ENCODE measurements at regions not wholly inside any gene's neighbourhood (a gene's known extent, or its start where the extent isn't known, plus 50 kb on each side); places are given as distances from the start of the nearest gene placed in this dataset.

DNA sequence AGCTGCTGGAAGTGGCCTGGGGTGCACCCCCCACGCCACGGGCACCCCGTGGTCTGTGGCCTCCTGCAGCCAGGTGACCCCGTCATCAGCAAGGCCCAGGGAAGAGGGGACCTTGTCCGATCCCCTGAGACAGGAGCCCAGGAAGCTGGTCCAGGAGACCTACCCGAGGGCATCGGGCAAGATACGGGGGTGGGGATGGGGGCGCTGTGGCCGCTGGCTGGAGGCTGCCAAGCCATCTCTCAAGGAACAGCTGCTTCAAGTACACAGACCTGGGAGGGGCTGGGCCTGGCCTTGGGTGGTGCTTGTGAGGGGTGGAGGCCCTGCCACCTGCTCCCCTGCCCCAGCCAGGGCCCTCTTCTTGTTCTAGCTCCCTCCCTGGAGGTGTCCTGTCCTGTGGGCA, 1272.1 kb downstream of the BRD1 start:
- Histone ChIP-seq H3K36me3 (ENCODE audit: control insufficient read depth, insufficient read depth, low read length) (no peaks in the 10 kb centered on the region), H3K4me3 (replicated peaks; ENCODE audit: low read depth, low read length) (no peak overlapping the region), H3K27me3 (replicated peaks; ENCODE audit: control insufficient read depth, insufficient read depth, low read length) (no peaks in the 10 kb centered on the region)
- no peak for DNase-seq (ENCODE audit: extremely low read depth, insufficient read length)
- TF ChIP-seq, protein P1, sequence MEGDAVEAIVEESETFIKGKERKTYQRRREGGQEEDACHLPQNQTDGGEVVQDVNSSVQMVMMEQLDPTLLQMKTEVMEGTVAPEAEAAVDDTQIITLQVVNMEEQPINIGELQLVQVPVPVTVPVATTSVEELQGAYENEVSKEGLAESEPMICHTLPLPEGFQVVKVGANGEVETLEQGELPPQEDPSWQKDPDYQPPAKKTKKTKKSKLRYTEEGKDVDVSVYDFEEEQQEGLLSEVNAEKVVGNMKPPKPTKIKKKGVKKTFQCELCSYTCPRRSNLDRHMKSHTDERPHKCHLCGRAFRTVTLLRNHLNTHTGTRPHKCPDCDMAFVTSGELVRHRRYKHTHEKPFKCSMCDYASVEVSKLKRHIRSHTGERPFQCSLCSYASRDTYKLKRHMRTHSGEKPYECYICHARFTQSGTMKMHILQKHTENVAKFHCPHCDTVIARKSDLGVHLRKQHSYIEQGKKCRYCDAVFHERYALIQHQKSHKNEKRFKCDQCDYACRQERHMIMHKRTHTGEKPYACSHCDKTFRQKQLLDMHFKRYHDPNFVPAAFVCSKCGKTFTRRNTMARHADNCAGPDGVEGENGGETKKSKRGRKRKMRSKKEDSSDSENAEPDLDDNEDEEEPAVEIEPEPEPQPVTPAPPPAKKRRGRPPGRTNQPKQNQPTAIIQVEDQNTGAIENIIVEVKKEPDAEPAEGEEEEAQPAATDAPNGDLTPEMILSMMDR (IDR thresholded peaks at IDR 0.05; ENCODE audit: insufficient read depth, low read length, poor library complexity, severe bottlenecking) = no peak

DNA sequence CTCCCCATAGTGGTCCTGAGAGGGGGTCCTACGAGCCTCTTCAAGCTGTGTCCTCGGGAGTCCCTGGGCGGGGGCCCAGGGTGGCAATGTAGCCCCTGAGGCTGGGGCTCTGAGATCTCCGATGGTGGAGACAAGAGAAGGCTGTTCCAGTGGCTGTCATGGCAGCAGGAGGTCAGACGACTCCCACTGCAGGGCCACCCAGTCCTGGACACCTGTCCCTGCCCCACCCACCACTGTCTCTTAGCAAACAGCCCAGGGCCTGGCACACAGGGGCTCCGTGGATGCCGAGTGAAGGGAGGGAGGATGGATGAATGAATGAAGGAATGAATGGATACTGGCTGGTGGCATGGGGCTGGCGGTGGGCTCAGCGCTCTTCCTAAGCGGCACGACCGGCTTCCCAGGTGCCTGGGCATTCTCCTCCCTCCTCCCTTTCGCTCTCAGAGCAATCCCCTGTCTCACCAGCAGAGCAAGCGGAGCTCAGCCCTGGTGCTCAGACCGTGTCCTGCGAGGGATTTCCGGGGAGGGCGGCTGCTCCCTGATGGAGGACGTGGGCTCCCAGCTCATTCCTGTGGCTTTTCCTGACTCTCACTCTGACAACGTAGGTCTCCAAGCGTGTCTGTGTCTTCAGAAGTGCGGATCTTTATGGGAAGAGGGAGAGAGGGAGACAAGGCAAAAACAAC, 1272.6 kb downstream of the BRD1 start:
- TF ChIP-seq, protein P1 (IDR thresholded peaks at IDR 0.05; ENCODE audit: insufficient read depth, low read length, poor library complexity, severe bottlenecking) = no peak
- H3K36me3 ChIP-seq (ENCODE audit: control insufficient read depth, insufficient read depth, low read length) = no peaks in the 10 kb centered on the region
- no peak for DNase-seq (ENCODE audit: extremely low read depth, insufficient read length)
- no peak overlapping the region for H3K4me3 ChIP-seq (replicated peaks; ENCODE audit: low read depth, low read length)
- no peaks in the 10 kb centered on the region for H3K27me3 ChIP-seq (replicated peaks; ENCODE audit: control insufficient read depth, insufficient read depth, low read length)

DNA sequence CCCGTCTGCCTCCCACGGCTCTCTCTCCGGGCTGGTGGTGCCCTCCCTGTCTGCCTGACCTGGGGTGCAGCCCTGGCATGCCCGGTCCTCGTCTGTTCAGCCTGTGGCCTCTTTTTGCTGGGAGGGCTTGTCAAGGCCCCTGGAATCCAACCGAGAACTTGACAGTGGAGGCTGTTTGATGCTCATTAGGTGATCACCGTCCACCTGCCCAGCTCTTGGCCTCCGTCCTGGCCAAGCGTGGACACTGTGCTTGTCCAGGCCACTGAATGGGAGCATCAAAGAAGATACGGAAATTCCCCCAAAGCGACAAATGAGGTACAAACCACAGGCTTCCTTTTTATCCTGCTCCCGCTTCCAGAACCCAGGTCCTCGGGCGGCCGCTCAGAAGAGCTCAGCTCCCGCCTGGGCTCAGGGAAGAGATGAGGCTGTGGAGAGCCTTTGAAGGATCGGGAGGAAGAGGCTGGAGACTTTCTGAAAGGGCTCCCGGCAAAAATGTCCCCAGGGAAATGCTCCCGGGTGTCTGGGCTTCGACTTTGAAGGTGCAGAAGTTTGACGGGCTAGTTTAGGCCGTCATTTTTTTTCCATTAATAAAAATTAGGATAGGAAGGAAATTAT, 1273.9 kb downstream of the BRD1 start:
- no peak for DNase-seq (ENCODE audit: extremely low read depth, insufficient read length)
- Histone ChIP-seq H3K27me3 (replicated peaks; ENCODE audit: control insufficient read depth, insufficient read depth, low read length) (no peaks in the 10 kb centered on the region), H3K4me3 (replicated peaks; ENCODE audit: low read depth, low read length) (no peak overlapping the region), H3K36me3 (ENCODE audit: control insufficient read depth, insufficient read depth, low read length) (no peaks in the 10 kb centered on the region)
- TF ChIP-seq, protein P1 (IDR thresholded peaks at IDR 0.05; ENCODE audit: insufficient read depth, low read length, poor library complexity, severe bottlenecking) = no peak

DNA sequence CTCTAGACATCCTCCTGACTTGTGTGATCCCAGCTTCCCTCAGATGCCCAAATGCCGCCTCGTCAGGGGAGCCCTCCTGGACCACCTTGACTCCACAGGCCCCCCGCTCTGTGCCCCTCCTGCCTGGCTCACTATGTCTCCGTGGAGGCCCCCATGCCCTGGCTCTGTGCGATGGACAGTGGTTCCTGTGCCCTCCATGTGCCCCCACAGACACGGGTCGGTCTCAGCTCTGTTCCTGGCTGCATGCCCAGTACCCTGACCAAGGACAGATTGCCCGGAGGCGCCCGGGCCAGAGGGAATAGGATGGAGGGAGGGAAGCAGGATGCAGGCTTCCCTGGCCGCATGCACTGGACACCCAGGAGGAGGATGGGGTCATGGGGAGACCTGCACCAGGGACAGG, 1274.6 kb downstream of the BRD1 start:
- no peak for DNase-seq (ENCODE audit: extremely low read depth, insufficient read length)
- Histone ChIP-seq H3K27me3 (replicated peaks; ENCODE audit: control insufficient read depth, insufficient read depth, low read length) (no peaks in the 10 kb centered on the region), H3K4me3 (replicated peaks; ENCODE audit: low read depth, low read length) (no peak overlapping the region), H3K36me3 (ENCODE audit: control insufficient read depth, insufficient read depth, low read length) (no peaks in the 10 kb centered on the region)
- TF ChIP-seq, protein P1 (IDR thresholded peaks at IDR 0.05; ENCODE audit: insufficient read depth, low read length, poor library complexity, severe bottlenecking) = no peak

DNA sequence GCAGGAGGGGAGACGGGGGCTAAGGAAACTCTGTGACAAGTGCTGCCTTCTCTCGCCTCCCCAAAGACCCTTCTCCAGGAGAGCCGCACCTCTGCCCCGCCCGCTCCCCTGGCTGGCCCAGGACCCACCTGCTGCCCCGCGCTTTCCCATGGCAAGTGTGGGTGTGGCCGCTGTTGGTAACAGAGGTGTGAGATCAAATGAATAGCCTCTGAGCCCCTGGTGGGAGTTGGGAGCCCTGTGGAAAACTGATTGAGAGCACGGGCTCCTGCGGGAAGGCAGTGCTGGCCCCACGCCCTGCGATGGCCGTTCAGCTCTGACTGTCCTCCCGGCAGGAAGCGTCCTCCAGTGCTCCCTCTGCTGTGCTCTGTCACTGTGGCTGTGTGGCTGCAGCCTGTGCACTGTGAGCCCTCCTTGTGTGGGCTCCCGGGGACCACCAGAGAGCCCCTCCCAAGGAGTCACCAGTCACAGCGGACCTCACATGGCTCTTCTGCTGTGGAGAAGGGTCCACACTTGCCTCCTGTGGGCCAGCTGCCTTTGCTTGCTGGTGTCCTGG, 1275.9 kb downstream of the BRD1 start:
- Histone ChIP-seq H3K4me3 (replicated peaks; ENCODE audit: low read depth, low read length) (no peak overlapping the region), H3K27me3 (replicated peaks; ENCODE audit: control insufficient read depth, insufficient read depth, low read length) (no peaks in the 10 kb centered on the region), H3K36me3 (ENCODE audit: control insufficient read depth, insufficient read depth, low read length) (no peaks in the 10 kb centered on the region)
- DNase-seq (ENCODE audit: extremely low read depth, insufficient read length) = no peak
- TF ChIP-seq, protein P1 (IDR thresholded peaks at IDR 0.05; ENCODE audit: insufficient read depth, low read length, poor library complexity, severe bottlenecking) = no peak
